ENCODE measurements at regions not wholly inside any gene's neighbourhood (a gene's known extent, or its start where the extent isn't known, plus 50 kb on each side); places are given as distances from the start of the nearest gene placed in this dataset.

DNA sequence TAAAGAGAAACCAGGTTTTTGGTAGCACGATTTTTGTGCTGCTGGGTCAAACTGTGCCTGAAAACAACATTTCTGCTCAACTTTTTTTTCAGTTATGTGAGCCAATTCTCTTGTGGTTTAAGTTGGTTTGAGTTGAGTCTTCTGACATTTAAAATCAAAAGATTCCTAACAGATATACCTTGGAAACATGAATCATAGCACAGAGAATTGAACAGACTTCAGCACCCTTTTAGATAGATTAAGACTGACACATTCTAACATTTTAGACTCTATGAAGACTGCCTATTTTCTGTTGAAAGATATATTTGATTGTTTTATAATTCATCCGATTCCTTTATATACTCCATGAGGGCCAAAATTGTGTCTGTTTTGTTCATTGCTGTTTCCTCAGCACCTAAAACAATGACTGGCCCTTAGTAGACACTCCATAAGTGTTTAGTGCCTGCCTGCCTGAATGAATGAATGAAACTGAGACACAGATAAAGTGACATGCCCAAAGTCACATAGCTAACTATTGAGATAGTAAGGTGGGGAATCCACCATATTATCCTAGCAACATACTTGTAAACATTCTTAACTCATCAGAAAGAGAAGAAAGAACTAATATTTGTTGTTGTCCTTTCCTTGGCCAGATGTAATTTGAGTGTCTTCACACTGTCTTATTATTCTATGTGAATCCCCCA lies 624.0 kb downstream of the MID1IP1 start:
- no peaks in the 10 kb centered on the region for H3F3A ChIP-seq (ENCODE audit: control insufficient read depth, insufficient read depth)
- no peaks in the 10 kb centered on the region for H3K36me3 ChIP-seq (ENCODE audit: control insufficient read depth, low read length)
- H3K4me3 ChIP-seq (ENCODE audit: low read length), result no peak overlapping the region
- H3K27ac ChIP-seq (ENCODE audit: low read depth, low read length), result no peak overlapping the region
- no peaks in the 10 kb centered on the region for H3K9me3 ChIP-seq (ENCODE audit: control insufficient read depth, insufficient read depth, low read length)
- H4K20me1 ChIP-seq (ENCODE audit: control insufficient read depth, insufficient read depth, low read depth, low read length), result no peaks in the 10 kb centered on the region
- TF ChIP-seq EZH2phosphoT487 (IDR thresholded peaks at IDR 0.05; ENCODE audit: borderline replicate concordance, low read length) (no peak), CTCF (IDR thresholded peaks at IDR 0.05; ENCODE audit: low read depth, low read length, poor library complexity, severe bottlenecking) (no peak)
- H3K27me3 ChIP-seq (ENCODE audit: control insufficient read depth, low read length), result no peaks in the 10 kb centered on the region
- H3K79me2 ChIP-seq (ENCODE audit: control insufficient read depth, low read length), result no peaks in the 10 kb centered on the region
- H3K4me1 ChIP-seq (ENCODE audit: control insufficient read depth, low read length), result no peaks in the 10 kb centered on the region
- no peak overlapping the region for H3K4me2 ChIP-seq (ENCODE audit: low read length)
- H3K9me2 ChIP-seq (replicated peaks; ENCODE audit: control insufficient read depth, low read length), result no peaks in the 10 kb centered on the region

DNA sequence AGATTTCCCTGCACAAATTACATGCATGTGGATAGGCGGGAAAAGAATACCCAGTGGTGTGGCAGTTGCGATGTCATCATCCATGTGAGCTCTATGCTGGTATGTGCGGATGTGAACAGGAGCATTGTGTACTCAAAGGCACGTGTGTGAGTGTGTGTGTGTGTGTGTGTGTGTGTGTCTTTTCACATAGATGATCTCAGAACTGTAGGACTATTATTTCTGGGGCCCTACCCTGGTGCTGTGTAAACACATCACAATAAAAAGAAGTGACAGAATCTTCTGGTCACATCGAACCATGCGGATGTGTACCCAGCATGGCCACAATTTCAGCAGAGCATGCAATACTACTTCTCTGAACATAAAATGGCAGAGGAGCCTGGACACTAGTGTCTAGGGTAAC lies 624.8 kb downstream of the MID1IP1 start:
- TF ChIP-seq CTCF (IDR thresholded peaks at IDR 0.05; ENCODE audit: low read depth, low read length, poor library complexity, severe bottlenecking) (no peak), EZH2phosphoT487 (IDR thresholded peaks at IDR 0.05; ENCODE audit: borderline replicate concordance, low read length) (no peak)
- no peaks in the 10 kb centered on the region for H3K36me3 ChIP-seq (ENCODE audit: control insufficient read depth, low read length)
- no peaks in the 10 kb centered on the region for H3F3A ChIP-seq (ENCODE audit: control insufficient read depth, insufficient read depth)
- no peaks in the 10 kb centered on the region for H3K27me3 ChIP-seq (ENCODE audit: control insufficient read depth, low read length)
- no peak overlapping the region for H3K27ac ChIP-seq (ENCODE audit: low read depth, low read length)
- no peaks in the 10 kb centered on the region for H4K20me1 ChIP-seq (ENCODE audit: control insufficient read depth, insufficient read depth, low read depth, low read length)
- no peaks in the 10 kb centered on the region for H3K4me1 ChIP-seq (ENCODE audit: control insufficient read depth, low read length)
- H3K4me3 ChIP-seq (ENCODE audit: low read length), result no peak overlapping the region
- H3K9me2 ChIP-seq (replicated peaks; ENCODE audit: control insufficient read depth, low read length), result no peaks in the 10 kb centered on the region
- H3K79me2 ChIP-seq (ENCODE audit: control insufficient read depth, low read length), result no peaks in the 10 kb centered on the region
- H3K4me2 ChIP-seq (ENCODE audit: low read length), result no peak overlapping the region
- no peaks in the 10 kb centered on the region for H3K9me3 ChIP-seq (ENCODE audit: control insufficient read depth, insufficient read depth, low read length)

GRCh38 chrX:39427492-39427891 lies 626.2 kb downstream of the MID1IP1 start:
- no peak overlapping the region for H3K4me2 ChIP-seq (ENCODE audit: low read length)
- no peaks in the 10 kb centered on the region for H3F3A ChIP-seq (ENCODE audit: control insufficient read depth, insufficient read depth)
- H3K9me2 ChIP-seq (replicated peaks; ENCODE audit: control insufficient read depth, low read length), result no peaks in the 10 kb centered on the region
- H3K9me3 ChIP-seq (ENCODE audit: control insufficient read depth, insufficient read depth, low read length), result no peaks in the 10 kb centered on the region
- no peaks in the 10 kb centered on the region for H4K20me1 ChIP-seq (ENCODE audit: control insufficient read depth, insufficient read depth, low read depth, low read length)
- no peak overlapping the region for H3K4me3 ChIP-seq (ENCODE audit: low read length)
- no peaks in the 10 kb centered on the region for H3K4me1 ChIP-seq (ENCODE audit: control insufficient read depth, low read length)
- H3K27me3 ChIP-seq (ENCODE audit: control insufficient read depth, low read length), result no peaks in the 10 kb centered on the region
- no peaks in the 10 kb centered on the region for H3K79me2 ChIP-seq (ENCODE audit: control insufficient read depth, low read length)
- H3K27ac ChIP-seq (ENCODE audit: low read depth, low read length), result no peak overlapping the region
- H3K36me3 ChIP-seq (ENCODE audit: control insufficient read depth, low read length), result no peaks in the 10 kb centered on the region
- TF ChIP-seq CTCF (IDR thresholded peaks at IDR 0.05; ENCODE audit: low read depth, low read length, poor library complexity, severe bottlenecking) (no peak), EZH2phosphoT487 (IDR thresholded peaks at IDR 0.05; ENCODE audit: borderline replicate concordance, low read length) (no peak)

All from DOHH2 (cell line).